Lung (tissue), 11 donors: ENCODE measurements at regions not wholly inside any gene's neighbourhood (a gene's known extent, or its start where the extent isn't known, plus 50 kb on each side); places are given as distances from the start of the nearest gene placed in this dataset.

Experiments used
- ATAC-seq: fragments of 200-7000 bp; cut with Tn5 transposase; one replicate; pipeline ENCODE4 v1.9.1; 2020; ENCODE audit warnings: moderate number of reproducible peaks; ENCODE audit not compliant: insufficient read depth, low FRiP score
- DNase-seq, 3 donors: peaks; one replicate each; pipeline ENCODE4 v3.0.0-alpha.2; 2013 to 2017
- H3K27ac ChIP-seq, 2 donors: one replicate each; pipeline ENCODE4 v1.5.1; 2013; ENCODE audit warnings: mild to moderate bottlenecking in 2 of 2, moderate library complexity in 2 of 2, control low read depth in 1 of 2, inconsistent platforms in 1 of 2, low read depth in 1 of 2, low read length in 1 of 2
- H3K27me3 ChIP-seq, 3 donors: one replicate each; pipeline ENCODE4 v1.5.1; 2013; ENCODE audit warnings: low read length in 2 of 3; ENCODE audit not compliant: control insufficient read depth in 3 of 3, insufficient read depth in 3 of 3
- H3K36me3 ChIP-seq, 4 donors: one replicate each; pipeline ENCODE4 v1.5.1; 2013; ENCODE audit warnings: low read length in 4 of 4, mild to moderate bottlenecking in 1 of 4, moderate library complexity in 1 of 4; ENCODE audit not compliant: control insufficient read depth in 4 of 4, insufficient read depth in 4 of 4
- H3K4me1 ChIP-seq, 5 donors: one replicate each; pipeline ENCODE4 v1.5.1; 2013; ENCODE audit warnings: low read length in 5 of 5, mild to moderate bottlenecking in 2 of 5, moderate library complexity in 1 of 5; ENCODE audit not compliant: control insufficient read depth in 5 of 5, insufficient read depth in 5 of 5
- H3K4me3 ChIP-seq: one replicate; pipeline ENCODE4 v1.5.1; 2013; ENCODE audit warnings: mild to moderate bottlenecking, control low read depth, moderate library complexity
- H3K9ac ChIP-seq, 2 donors: one replicate each; pipeline ENCODE4 v1.5.1; 2013; ENCODE audit warnings: low read length in 2 of 2, control low read depth in 1 of 2; ENCODE audit not compliant: insufficient read depth in 1 of 2
- H3K9me3 ChIP-seq, 4 donors: one replicate each; pipeline ENCODE4 v1.5.1; 2013; ENCODE audit warnings: low read length in 3 of 4, mild to moderate bottlenecking in 1 of 4, moderate library complexity in 1 of 4; ENCODE audit not compliant: control insufficient read depth in 4 of 4, insufficient read depth in 3 of 4
- CTCF ChIP-seq: IDR thresholded peaks from 2 replicates; pipeline ENCODE4 v1.5.1; 2012; ENCODE audit warnings: mild to moderate bottlenecking; ENCODE audit errors: control extremely low read depth, extremely low read depth
- WGBS, 2 donors: extraction: QIAGEN DNeasy Blood & Tissue Kit; methylation state at CpG; one replicate each; pipeline ENCODE4 v1.1.7; 2013; 5-methylcytosine and 5-hydroxymethylcytosine counted together
- donor health status: control.
- donor health status: control.
- donor health status: Bipolar disorder and iron deficiency.
- donor health status: healthy.
- donor health status: DM: yes; HTN: yes; CAD: no.

GRCh38 chr2:8584174-8585066 lies 97.4 kb upstream of the ID2 start:
- H3K4me3 ChIP-seq, result peak overlapping the region; percentile 3
- peaks cover 2 to 30% (median 4%) of the 10 kb centered on the region in 5 donors for H3K4me1 ChIP-seq
- no peaks in the 10 kb centered on the region for H3K36me3 ChIP-seq
- H3K27me3 ChIP-seq, result no peaks in the 10 kb centered on the region
- TF ChIP-seq CTCF, result no peak
- H3K27ac ChIP-seq, result peak overlapping the region in 1 of 2 donors; percentile 36
- H3K9ac ChIP-seq, result no peak overlapping the region
- DNase-seq (no peak), ATAC-seq (no peak)
- peaks cover 0 to 2% (median 0%) of the 10 kb centered on the region in 4 donors for H3K9me3 ChIP-seq
- 67% methylated on average over 29 of the region's 29 CpGs for WGBS, 2 donors

- WGBS, 2 donors, result 93 to 94% methylated on average over 15 of the region's 15 CpGs
- no peak for TF ChIP-seq CTCF
- peaks cover under 1 to 25% (median 3%) of the 10 kb centered on the region in 5 donors for H3K4me1 ChIP-seq
- no peak overlapping the region for H3K27ac ChIP-seq
- no peak for ATAC-seq
- peaks cover 0 to 2% (median 0%) of the 10 kb centered on the region in 4 donors for H3K9me3 ChIP-seq
- no peak for DNase-seq
- H3K27me3 ChIP-seq, result no peaks in the 10 kb centered on the region
- H3K36me3 ChIP-seq, result no peaks in the 10 kb centered on the region
- no peak overlapping the region for H3K4me3 ChIP-seq
- H3K9ac ChIP-seq, result no peak overlapping the region
These were observed 95.3 kb upstream of the ID2 start for GRCh38 chr2:8586457-8587051.

GRCh38 chr2:8587251-8587791 lies 94.5 kb upstream of the ID2 start:
- no peak for TF ChIP-seq CTCF
- ATAC-seq (no peak), DNase-seq (no peak)
- Histone ChIP-seq H3K4me1 (peaks cover 0 to 18% (median 3%) of the 10 kb centered on the region in 5 donors), H3K27ac (no peak overlapping the region), H3K4me3 (no peak overlapping the region), H3K9ac (no peak overlapping the region), H3K9me3 (peaks cover 0 to 2% (median 0%) of the 10 kb centered on the region in 4 donors), H3K36me3 (no peaks in the 10 kb centered on the region), H3K27me3 (no peaks in the 10 kb centered on the region)
- WGBS, 2 donors, result 87 to 89% methylated on average over 19 of the region's 19 CpGs
